GM21447 (cell line): ENCODE measurements at regions not wholly inside any gene's neighbourhood (a gene's known extent, or its start where the extent isn't known, plus 50 kb on each side); places are given as distances from the start of the nearest gene placed in this dataset.
"Not testable (repeated sequence)": the region's sequence is repeated elsewhere in the genome, so short reads cannot be mapped to it uniquely, and the experiment has no call there.

ENCODE experiments used
- ATAC-seq: cut with Tn5 transposase; IDR thresholded peaks from one replicate; pipeline ENCODE4 v1.9.1; 2021; ENCODE audit not compliant: unreplicated experiment

DNA sequence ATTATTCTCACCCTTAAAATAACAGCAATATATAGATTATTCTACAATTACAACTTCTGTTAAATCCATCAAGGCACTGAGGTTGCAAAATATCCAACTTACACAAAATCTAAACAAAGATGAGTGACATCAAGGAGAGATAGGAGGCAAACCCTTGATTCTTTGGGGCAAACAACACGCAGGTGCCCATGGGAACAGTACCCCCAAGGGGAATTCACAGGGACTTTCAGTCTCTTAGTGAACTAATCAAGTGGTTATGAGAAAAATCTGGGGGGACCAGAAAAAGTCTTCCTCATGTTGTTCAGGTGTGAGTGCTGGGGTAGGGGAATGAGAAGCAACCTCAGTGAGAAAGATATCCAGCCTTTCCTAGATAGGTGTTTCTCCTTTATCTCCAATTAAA is 1107.9 kb downstream of the PLA2G4A start:
- no peak for ATAC-seq

DNA sequence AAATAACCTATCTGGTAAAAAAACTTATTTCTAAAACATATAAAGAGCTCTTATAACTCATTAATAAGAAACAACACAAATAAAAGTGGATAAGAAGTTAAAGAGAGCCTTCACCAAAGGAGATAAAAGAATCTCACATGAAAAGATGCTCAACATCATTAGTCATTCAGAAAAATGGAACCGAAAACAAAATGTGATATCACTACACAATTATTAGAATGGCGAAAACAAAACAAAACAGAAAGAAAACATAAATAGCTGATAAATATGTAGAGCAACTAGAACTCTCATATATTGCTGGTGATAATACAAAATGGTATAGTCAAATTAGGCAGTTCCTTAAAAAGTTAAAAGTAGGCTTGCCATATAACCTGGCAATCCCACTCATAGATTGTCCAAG is 1109.3 kb downstream of the PLA2G4A start:
- ATAC-seq = no peak

DNA sequence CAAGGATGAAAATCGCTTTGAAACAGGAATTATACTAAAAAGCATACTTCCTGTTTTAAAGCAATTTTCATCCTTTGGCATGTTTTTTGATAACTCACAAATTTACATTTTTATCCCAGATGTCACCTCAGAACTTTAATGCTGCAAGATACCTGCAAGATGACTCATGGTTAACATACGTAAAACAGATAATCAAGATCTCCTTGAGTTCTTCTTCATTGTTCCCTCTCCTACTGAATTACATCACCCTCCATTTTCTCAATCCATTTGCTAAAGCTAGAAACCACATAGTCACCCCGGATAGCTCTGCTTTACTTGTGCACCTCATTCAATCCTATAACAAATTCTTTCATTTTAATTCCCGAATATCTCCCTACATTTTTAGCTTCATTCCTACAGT is 1114.2 kb downstream of the PLA2G4A start:
- ATAC-seq = no peak

DNA sequence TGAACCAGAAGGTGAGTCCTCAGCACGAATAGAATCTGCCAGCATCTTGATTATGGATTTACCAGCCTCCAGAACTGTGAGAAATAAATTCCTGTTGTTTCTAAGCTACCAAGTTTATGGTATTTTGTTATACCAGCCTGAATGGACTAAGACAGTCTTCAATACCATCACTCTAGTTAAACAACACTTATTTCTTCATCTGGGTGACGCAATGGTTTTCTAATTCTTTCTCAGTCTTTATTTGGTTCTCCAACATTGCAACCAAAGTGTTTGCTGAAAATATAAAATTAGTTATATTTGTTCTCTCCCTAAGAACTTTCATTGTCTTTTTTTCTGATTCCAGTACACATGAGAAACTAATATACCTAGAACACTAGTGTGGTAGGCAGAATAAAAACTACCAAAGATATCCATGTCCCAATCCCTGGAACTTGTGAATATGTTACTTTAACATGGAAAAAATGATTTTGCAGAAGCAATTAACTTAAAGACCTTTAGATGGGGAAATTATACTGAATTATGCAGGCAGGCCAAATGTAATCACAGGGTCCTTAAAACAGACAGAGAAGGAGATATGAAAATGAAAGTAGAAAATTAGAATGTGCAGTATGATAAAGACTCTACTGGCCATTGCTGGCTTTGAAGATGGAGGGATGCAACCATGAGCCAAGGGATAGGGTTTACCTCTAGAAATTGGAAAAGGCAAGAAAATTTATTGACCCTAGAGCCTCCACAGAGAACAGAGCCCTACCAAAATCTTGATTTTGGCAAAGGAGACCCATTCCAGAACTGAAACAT is 1115.1 kb downstream of the PLA2G4A start:
- no peak for ATAC-seq

DNA sequence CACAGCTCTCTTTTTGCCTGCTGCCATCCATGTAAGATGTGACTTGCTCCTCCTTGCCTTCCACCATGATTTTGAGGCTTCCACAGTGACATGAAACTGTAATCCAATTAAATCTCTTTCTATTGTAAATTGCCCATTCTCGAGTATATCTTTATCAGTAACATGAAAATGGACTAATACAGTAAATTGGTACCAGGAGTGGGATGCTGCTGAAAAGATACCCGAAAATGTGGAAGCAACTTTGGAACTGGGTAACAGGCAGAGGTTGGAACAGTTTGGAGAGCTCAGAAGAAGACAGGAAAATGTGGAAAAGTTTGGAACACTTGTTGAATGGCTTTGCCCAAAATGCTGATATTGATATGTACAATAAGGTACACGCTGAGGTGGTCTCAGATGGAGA is 1117.9 kb downstream of the PLA2G4A start:
- not testable (repeated sequence) for ATAC-seq

DNA sequence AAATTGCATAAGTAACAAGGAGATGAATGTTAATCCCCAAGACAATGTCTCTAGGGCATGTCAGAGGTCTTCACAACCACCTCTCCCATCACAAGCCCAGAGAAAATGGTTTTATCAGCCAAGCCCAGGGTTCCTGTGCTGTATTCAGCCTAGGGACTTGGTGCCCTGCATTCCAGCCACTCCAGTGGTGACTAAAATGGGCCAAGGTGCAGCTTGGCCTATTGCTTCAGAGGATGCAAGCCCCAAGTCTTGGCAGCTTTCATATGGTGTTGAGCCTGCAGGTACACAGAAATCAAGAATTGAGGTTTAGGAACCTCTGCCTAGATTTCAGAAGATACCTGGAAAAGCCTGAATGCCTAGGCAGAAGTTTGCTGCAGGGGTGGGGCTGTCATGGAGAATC is 1118.6 kb downstream of the PLA2G4A start:
- no peak for ATAC-seq

DNA sequence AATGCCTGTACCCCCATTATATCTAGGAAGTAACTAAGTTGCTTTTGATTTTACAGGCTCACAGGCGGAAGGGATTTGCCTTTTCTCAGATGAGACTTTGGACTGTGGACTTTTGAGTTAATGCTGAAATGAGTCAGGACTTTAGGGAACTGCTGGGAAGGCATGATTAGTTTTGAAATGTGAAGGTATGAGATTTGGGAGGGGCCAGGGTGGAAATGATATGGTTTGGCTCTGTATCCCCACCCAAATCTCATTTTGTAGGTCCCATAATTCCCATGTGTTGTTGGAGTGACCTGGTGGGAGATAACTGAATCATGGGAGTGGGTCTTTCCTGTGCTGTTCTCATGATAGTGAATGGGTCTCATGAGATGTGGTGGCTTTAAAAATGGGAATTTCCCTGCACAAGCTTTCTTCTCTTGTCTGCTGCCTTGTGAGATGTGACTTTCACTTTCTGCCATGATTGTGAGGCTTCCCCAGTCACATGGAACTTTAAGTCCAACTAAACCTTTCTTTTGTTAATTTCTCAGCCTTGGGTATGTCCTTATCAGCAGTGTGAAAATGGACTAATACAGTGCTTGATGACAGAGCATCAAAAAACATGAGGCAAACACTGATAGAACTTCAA is 1119.5 kb downstream of the PLA2G4A start:
- no peak for ATAC-seq

DNA sequence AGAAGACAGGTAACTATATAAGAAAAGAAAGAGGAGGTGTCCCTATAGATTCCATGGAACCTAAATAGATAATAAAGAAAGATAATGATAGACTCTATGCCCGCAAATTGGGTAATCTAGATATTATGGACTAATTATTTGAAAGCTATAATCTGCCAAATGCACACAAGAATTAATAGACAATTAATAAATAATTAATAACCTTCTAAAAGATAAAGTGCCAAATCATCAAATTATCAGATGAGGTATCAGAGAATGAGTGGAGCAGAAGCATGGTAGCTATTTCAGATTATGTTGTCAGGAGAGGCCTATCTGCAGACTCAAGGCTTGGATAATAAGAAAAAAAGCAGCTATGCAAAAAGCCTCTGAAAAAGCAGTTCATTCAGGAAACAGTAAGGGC is 1120.8 kb downstream of the PLA2G4A start:
- no peak for ATAC-seq

DNA sequence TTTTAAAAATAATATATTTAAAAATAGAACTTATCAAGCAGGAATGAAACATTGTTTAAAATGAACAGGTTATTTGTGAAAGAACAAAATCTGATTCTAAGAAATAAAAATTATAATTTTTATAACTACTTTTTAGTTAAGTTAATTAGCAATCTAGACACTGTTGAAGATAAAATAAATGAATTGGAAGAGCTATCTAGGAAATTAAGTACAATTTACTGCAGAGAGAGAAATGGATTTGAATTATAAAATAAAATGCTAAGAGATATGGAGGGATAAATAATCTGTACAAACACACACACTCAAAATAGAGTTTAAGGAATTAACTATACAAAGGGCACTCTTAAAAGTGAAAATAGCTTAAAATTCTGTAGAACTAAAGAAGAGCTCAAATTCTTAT is 1123.1 kb downstream of the PLA2G4A start:
- ATAC-seq = no peak

DNA sequence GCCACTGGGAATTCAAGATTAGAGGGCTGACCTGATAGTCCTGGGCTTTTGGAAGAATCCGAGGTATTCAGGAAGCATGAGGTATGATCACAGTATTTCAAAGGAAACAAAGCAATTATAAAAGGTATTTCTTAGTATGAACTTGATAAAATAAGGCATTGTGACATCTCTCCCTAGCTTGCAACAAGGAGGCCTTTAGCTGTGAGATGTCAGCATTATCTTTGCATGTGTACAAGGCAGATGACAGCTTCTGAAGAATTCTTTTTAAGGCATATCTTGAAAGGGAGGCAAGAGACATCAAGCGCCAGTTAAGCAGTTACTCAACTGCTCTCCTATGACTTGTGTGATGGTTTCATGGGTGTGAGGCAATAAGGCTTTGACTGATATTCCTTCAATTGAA is 1123.7 kb downstream of the PLA2G4A start:
- ATAC-seq = no peak

DNA sequence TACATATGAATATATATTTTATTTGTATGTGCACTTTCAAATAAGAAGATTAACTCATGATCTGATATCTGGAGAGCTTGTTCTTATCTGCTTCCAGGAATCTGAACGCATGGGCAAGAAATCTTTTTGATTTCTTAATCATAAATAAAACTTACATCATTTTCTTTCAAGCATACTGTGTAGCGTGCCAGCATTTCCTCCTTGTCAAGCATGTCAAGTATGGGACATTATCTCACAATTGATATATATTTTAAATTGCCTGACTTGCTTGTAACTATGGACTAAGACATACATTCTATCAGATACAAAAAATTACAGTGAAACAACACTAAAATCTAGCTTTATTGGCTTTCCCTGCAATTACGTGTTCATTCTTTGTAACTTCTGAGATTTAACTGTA is 1128.2 kb downstream of the PLA2G4A start:
- ATAC-seq = no peak

DNA sequence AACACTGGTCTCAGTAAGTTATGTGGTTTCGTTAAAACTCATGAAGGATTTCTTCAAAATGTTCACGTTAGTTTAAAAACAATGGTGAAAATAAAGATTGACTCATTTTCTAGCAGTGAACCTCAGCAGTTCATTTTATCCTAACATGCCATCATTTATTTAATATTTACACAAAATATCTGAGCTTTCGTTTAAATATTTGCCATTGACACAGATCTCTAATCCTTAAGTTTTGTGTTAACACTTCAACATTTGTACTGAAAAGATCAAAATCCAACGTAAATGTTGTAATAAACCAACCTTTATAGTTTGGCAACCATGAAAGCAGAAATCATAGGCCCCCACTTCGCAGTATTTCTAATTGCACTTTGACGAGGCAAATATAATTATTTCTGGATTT is 1129.5 kb downstream of the PLA2G4A start:
- ATAC-seq = no peak

DNA sequence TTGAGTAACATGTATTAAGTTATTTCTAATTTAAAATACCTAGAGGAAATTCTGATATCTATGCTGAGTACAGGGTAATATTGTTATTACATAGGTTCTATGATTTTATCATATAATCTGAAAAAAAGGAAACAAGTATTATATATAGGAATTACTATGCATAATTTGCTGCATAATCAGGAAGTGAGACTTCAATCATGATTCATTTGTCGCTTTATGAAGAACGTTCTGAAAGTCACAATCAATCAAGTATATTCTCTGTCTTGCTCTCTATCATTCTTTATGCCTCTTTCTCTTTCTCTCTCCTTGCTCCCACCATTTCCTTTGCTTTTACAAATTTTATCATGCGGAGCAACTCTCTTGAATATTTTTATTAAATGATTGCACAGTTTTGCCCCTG is 1130.3 kb downstream of the PLA2G4A start:
- ATAC-seq = no peak

DNA sequence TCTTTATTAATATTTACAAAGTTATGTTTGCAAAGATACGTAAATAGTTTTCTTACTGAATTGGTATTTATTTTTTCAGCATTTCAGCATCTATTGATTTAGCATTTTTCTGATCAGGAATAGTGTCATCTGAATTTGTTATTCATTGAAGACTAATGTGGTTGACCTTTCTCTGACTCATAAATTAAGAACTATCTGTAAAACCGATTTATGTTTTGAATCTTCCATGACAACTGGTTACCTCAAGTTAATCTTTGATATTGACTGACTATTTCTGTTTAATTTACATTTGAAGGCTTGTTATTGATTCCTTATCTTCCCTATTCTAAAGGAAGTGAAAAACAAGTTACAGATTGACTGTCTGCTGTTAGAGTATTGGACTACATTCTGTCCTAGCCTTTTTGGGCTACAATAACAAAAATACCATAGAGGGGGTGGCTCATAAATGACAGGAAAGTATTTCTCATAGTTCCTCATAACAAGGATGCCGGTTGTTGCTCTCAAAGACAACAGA is 1131.4 kb downstream of the PLA2G4A start:
- no peak for ATAC-seq

DNA sequence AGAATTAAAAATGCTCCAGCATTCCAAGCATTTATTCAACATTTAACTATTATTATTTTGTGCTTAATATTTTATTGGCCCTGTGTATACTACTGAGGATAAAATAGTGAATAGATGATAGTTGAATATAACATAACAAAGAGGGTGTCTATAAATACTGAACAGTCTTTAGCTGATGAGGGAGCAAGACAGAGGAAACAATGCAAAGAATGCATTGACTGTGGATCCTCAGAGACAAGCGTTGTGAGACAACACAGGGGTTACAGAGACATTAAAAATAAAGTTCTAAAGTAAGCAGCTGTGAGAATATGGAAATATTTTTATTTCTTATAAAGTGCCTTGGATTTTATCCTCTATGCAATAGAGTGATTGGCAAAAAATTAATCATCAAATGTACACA is 1133.1 kb downstream of the PLA2G4A start:
- no peak for ATAC-seq

DNA sequence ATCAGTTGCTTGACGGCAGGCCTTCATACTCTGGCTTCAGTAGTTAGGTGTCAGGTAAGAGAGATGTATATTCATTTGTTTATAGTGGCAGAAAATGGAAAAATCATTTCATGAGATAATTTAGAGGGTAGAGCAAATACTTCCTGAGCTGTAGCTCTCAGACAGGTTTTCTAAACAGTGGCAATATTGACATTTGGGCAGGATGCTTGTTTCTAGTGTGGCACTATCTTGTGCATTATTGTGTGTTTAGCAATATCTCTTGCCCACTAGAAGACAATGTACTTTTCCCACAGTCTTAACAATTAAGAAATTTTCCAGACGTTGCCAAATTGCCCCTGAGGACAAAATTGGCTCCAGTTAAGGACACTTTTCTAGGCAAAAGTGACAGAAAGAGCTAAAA is 1143.1 kb downstream of the PLA2G4A start:
- ATAC-seq = no peak

DNA sequence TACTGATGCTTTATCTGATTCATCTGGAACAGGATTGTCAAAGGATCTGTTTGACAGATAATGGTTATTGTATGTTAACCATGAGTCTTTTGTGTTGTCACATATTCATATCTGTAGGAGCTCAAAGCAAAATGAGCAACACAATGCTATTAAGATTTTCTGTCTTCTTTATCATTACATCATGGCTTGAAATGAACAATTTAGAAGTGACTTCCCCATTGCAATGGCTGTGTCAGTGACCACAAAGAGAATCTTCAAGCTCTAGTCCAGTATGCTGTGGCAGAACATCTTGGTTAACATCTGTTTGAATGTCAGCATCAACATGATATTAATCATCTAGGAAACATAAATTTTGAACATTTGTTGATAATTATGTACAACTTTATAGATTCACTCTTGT is 1148.5 kb downstream of the PLA2G4A start:
- ATAC-seq = no peak

DNA sequence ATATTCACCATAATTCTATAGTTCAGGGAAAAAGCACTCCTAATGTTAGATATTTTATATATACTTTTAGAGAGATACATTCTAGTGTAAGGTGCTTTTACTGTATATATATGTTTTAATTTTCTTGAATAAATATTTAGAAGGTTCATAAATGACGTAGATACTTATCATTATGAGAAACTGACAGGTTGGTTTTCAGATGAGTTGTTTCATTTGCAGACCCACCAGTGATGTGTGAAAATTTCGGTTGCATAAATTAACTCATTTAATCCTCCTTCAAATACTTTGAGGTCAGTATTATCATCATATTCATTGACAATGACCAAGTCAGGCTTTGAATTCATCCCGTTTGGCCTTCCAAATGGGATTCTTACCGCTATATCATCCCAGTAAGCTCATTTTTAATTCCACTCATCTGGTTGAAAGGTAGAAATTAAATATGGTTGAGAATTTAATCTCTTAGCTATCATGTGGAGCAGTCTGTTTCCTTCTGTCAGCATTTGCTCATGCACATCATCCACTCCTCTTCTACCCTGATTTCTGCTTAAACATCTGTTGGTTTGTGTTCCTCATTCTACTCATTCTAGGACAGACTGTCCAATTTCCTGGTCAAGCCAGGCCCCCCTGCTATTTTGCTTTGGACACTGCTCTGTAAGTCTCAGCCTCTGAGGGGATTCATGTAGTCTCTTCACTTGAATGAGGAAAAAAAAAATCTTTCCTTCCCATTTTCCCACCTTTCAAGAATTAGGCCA is 1156.6 kb downstream of the PLA2G4A start:
- ATAC-seq = no peak

DNA sequence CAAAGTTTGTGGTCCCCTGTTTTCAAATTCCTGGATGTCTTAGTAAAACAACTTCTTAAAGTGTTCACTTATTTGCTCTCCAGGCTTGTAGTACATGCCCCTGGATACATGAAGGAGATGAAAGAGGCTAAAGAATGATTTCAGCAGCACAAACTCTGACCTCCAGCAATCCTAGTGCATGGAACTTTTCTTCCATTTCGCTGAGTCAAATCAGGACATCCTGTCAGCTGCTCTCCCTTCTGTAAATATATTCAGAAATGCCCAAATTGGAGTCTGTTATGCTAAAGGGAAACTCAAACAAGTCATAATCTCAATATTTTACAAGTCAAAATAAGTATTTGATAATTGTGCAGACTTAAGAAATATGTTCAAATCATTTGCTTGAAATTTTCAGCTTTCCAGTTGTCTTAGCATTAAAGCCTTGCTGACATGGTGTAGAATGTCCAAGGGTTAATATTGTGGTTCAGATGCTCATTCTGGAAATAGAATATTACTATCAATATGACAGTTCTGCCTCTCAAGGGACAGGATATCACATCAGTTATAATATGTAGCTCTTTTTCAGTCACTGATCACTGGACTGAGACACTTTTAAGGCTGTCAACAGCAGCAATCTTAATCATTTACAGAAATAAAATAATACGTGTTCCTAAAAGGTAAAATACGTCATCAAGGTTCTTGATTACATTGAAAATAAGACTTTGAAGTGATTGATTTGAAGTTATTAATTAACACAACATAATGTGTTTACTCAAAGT is 1157.3 kb downstream of the PLA2G4A start:
- ATAC-seq = peak; percentile 64

DNA sequence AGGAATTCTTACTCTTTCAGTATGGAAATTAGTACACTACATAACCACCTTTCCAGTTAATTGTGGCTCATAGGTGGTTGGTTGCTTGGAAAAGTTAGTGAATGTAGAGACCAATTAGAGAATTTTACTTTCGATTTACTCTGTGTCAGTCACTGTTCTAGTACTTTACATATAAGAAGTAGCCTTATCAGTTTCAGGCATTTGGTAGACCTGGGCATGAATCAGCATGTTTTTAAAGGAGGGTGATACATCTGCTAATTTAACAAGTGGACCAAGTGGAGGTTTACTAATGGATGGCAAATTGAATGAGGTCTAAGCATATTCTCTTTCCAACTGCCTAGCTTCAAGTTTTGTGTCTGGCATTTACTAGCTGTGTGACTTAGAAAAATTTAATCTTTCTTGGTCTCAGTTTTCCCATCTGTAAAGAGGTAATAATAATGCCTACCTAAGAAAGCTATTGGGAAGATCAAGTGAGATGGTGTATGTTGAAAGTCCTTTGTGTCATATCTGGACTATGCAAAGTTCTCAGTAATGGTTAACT is 1158.6 kb downstream of the PLA2G4A start:
- ATAC-seq = no peak

DNA sequence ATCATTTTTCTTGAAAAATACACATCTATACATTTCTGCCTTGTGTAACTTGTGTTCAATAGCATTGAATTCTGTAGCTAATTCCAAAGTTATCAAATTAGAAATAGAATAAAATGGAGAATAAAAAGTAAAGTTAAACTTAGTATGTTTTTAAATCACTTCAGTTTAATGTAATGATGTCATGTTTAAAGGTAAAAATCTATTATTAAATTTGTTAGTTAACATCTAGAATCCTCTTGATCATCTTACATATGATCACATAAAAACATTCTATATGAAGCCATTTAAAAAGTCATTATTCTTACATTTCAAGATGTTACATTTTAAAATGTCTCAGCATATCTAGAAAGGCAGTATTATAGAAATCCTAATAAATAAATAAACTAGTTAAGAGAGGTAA is 1163.2 kb downstream of the PLA2G4A start:
- no peak for ATAC-seq
